ENCODE measurements at regions not wholly inside any gene's neighbourhood (a gene's known extent, or its start where the extent isn't known, plus 50 kb on each side); places are given as distances from the start of the nearest gene placed in this dataset.
"Not testable (repeated sequence)": the region's sequence is repeated elsewhere in the genome, so short reads cannot be mapped to it uniquely, and the experiment has no call there.

GRCh38 chr3:82015241-82015640 is 253.8 kb upstream of the GBE1 start:
- no peak for DNase-seq (ENCODE audit: low read depth)

- DNase-seq (ENCODE audit: low read depth), result no peak
Observed at GRCh38 chr3:82012775-82013174, 251.3 kb upstream of the GBE1 start.

GRCh38 chr3:82011336-82011735 is 249.9 kb upstream of the GBE1 start:
- DNase-seq (ENCODE audit: low read depth), result no peak

DNA sequence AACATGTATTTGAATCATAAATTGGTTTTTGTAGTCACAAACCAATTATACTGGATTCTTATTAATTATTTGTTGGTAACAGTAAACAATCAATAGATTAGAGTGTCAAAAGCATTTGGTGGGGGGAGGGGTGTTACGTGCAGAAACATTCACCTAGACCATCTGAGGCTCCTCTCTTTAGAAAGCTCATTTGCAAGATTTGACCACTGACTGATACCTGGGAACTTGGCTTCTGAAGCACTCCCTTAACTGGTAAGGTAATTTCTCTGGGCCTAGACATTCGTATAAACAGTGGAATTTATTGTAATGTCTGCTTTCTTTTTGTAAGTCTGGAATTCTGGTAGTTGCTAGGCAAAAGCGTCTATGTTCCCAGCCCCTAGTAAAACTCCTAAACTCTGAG is 243.8 kb upstream of the GBE1 start:
- DNase-seq (ENCODE audit: low read depth), result no peak

GRCh38 chr3:82004266-82004665 is 242.8 kb upstream of the GBE1 start:
- DNase-seq (ENCODE audit: low read depth), result no peak

DNA sequence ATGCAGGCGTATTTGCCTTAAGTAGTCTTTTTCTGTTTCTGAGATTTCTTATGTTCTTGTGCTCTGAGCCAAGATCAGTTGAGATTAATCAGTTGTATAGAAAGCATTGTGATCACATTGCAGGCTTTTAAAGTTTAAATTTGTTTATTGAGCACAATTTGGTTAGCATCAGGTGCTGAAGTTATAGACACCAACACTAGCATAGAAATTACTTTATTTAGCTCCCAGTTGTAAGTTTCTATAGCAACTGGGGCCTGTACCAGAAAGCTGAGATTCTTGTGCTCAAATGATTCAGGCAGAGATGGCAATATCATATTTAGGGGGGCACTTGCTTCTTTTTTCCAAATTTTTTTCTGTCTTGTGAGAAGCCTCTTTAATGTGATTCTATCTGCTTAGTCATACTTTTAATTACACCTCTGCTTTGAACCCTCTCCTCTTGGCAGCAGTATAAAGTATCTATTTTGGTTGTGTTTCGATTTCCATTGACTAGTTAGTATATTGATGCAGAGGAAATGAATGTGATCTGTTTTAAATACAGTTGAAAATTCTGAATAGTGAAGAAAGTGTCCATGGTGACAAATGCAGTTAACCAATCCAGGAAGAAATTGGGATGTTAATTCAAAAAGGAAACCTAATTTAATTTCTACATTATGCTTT is 241.7 kb upstream of the GBE1 start:
- DNase-seq (ENCODE audit: low read depth), result no peak

GRCh38 chr3:82002491-82002890 is 241.0 kb upstream of the GBE1 start:
- no peak for DNase-seq (ENCODE audit: low read depth)

GRCh38 chr3:82001276-82001923 is 240.0 kb upstream of the GBE1 start:
- no peak for DNase-seq (ENCODE audit: low read depth)

DNA sequence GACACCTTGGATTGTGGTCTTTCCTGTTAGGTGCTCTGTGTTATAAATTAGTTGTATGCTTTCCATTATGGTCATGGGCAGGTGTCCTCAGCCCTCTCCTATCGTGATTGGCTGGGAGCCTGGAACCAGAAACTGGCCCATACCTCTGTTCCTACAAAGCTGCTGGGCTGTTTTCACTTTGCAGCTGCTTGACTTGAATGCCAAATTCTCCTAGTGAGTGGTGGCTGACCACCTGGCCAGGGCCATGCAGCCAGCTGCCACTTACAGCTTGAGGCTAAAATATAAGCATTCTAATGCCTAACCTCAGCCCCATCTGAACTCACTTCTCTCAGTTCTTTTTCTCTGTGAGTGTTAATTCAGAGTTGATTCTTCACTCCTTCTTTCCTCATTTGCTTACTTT is 239.3 kb upstream of the GBE1 start:
- DNase-seq (ENCODE audit: low read depth), result no peak

GRCh38 chr3:82000350-82000749 is 238.9 kb upstream of the GBE1 start:
- DNase-seq (ENCODE audit: low read depth), result no peak

DNA sequence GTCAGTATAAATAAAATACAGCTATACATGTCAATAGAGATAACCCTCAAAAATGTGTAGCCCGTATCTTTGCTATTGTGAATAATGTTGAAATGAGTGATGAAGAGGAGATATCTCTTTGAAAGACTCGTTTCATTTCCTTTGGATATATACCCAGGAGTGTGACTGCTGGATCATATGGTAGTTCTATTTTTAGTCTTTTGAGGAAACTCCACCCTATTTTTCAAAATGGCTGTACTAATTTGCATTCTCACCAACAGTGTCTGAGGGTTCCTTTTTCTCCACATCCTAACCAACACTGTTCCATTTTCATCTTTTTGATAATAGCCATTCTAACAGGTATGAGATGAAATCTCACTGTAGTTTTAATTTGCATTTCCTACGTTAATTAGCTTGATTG is 237.5 kb upstream of the GBE1 start:
- no peak for DNase-seq (ENCODE audit: low read depth)

- peak; percentile 20 for DNase-seq (ENCODE audit: low read depth)
Observed at GRCh38 chr3:81998139-81998755, 236.8 kb upstream of the GBE1 start.

DNA sequence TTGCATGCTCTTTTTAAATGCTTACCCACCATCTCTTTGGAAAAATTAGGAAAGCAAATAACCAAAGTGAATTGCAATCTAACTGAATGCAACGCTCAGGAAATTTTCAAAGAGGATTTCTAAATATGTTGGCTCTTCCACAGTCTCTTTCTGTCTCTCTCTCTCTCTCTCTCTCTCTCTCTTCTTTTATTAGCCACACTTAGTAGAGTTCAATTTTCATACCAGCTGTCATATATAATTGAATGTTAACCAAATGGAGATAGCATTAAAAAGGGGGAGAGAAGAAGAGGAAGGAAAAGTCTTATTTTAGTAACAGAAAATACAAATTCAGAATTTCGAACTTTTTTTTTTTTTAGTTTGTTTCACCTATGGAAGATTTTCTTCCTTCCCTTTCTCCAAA is 235.9 kb upstream of the GBE1 start:
- DNase-seq (ENCODE audit: low read depth), result no peak

DNA sequence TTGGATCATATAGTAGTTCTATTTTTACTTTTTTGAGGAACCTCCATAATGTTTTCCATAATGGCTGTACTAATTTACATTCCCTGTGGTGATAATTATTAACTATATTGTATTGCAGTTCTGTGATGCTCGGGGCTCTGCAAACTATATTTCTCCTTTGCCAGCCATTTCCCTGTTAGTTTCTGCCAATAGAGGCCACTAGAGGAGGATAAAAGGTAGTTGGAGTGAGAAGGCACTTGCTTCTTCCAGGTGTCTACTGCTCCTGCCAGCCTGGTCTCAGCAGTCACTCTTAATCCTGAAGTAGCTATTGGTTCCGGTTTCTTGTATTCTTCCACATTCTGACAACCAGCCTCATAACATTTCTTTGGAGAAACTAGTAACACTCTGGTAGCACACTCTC is 233.9 kb upstream of the GBE1 start:
- DNase-seq (ENCODE audit: low read depth), result no peak

DNA sequence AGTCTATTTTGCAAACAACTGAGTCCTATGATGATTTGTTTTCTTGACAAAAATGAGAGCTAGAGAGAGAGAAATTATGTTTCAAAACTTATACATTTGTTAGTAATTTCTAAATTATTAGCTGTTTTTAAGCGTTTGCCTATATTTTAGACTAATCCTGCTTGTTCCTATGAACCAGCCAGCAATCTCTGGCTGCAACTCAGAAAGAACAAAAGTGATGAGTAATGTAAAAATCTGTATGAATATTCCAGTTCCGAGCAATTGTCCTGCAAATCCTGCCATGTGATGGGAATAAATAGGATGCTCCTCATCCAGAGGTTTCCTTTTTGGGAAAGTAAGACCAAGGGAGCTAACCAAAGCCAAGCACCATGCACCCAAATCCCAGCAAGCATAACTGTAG is 228.3 kb upstream of the GBE1 start:
- DNase-seq (ENCODE audit: low read depth), result no peak

- no peak for DNase-seq (ENCODE audit: low read depth)
Observed at GRCh38 chr3:81989274-81989673, 227.8 kb upstream of the GBE1 start.

DNA sequence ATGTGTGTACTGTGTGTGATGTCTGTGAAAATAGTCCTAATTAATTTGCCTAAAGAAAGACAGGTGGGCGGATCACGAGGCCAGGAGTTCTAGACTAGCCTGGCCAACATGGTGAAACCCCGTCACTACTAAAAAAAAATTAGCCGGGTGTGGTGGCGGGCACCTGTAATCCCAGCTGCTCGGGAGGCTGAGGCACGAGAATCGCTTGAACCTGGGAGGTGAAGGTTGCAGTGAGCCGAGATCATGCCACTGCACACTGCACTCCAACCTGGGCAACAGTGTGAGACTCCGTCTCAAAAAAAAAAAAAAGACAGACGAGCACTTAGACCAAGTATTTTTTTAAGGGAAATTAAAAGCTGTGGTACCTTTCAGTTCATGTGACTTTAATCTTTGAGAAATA is 226.0 kb upstream of the GBE1 start:
- DNase-seq (ENCODE audit: low read depth), result not testable (repeated sequence)

DNA sequence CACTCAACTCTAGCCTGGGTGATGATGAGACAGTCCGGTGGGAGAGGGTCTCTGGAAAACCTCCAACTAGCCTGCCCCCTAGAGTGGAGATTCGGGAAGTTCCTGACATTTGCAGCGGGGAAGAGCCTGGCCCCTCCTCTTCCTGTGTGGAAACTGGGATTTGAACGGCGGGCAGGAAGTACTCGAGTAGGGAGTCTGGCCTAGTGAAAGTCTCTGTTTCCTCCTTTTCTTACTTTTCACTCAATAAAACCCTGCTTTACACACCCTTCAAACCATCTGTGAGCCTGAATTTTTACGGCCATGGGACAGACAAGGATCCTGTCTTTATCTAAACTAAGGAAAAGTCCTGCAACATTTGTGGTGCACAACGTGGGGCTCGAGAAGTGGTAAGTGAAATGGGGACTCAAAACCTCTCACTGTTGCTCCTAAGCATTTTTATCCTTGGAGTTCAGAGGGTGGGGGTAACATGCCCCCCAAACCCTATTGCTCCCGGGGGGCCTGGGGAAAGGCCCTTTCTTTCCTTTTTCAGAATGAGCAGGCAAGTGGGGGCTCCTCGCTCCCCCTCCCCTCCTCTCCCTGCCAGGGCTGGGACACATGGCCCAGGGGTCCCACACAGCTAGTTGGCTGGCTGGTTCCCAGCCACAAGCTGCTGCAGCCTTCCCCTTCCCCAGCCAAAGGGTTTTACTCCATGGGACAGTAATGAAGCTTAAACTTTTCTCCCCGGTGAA is 224.7 kb upstream of the GBE1 start:
- DNase-seq (ENCODE audit: low read depth), result no peak

GRCh38 chr3:81983382-81983781 is 221.9 kb upstream of the GBE1 start:
- no peak for DNase-seq (ENCODE audit: low read depth)

- DNase-seq (ENCODE audit: low read depth), result peak; percentile 12
Observed at GRCh38 chr3:81980596-81981494, 219.4 kb upstream of the GBE1 start.

- no peak for DNase-seq (ENCODE audit: low read depth)
Observed at GRCh38 chr3:81974751-81975150, 213.3 kb upstream of the GBE1 start.

- DNase-seq (ENCODE audit: low read depth), result no peak
Observed at GRCh38 chr3:81968658-81969057, 207.2 kb upstream of the GBE1 start.
